ENCODE measurements at regions not wholly inside any gene's neighbourhood (a gene's known extent, or its start where the extent isn't known, plus 50 kb on each side); places are given as distances from the start of the nearest gene placed in this dataset.

DNA sequence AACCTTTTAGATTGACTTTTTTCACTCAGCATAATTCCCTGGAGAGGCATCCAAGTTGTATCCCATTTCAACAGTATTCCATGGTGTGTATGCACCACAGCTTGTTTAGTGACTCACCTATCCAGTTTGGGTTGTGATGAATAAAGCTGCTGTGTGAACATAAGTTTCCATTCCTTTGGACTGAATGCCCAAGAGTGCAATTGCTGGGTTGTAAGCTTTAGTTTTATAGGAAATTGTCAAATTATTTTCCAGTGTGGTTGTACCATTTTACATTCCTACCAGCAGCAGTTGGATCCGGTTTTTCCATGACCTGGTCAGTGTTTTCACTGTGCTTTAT lies 60.9 kb upstream of the TMED7 start:
- no peak for TF ChIP-seq CTCF (IDR thresholded peaks at IDR 0.05)
- no peak for TF ChIP-seq POLR2A (IDR thresholded peaks at IDR 0.05)
